GM23248 (cell line): ENCODE measurements at regions not wholly inside any gene's neighbourhood (a gene's known extent, or its start where the extent isn't known, plus 50 kb on each side); places are given as distances from the start of the nearest gene placed in this dataset.

Experiments used
- DNase-seq: peaks from one replicate; pipeline ENCODE4 v3.0.0-alpha.2; 2015
- H2AFZ ChIP-seq: fragments of 200-600 bp; sonication (generic); 2 replicates; pipeline ENCODE4 v1.6.1; 2016; ENCODE audit warnings: antibody characterized with exemption
- H3F3A ChIP-seq: fragments of 200-600 bp; sonication (generic); 2 replicates; pipeline ENCODE4 v1.6.1; 2016; ENCODE audit warnings: mild to moderate bottlenecking, antibody characterized with exemption, mixed run types; ENCODE audit not compliant: insufficient read depth
- H3K27ac ChIP-seq: fragments of 200-600 bp; sonication (generic); 2 replicates; pipeline ENCODE4 v1.5.1; 2016; ENCODE audit warnings: mild to moderate bottlenecking
- H3K27me3 ChIP-seq: fragments of 200-600 bp; sonication (generic); replicated peaks from 2 replicates; pipeline ENCODE4 v1.6.1; 2016; ENCODE audit warnings: mild to moderate bottlenecking; ENCODE audit not compliant: insufficient read depth
- H3K36me3 ChIP-seq: fragments of 200-600 bp; sonication (generic); 2 replicates; pipeline ENCODE4 v1.6.1; 2016; ENCODE audit warnings: low read depth, mild to moderate bottlenecking
- H3K4me1 ChIP-seq: fragments of 200-600 bp; sonication (generic); 2 replicates; pipeline ENCODE4 v1.6.1; 2016; ENCODE audit warnings: mild to moderate bottlenecking; ENCODE audit not compliant: insufficient read depth
- H3K4me2 ChIP-seq: fragments of 200-600 bp; sonication (generic); one replicate; pipeline ENCODE4 v1.6.1; 2016; ENCODE audit warnings: mild to moderate bottlenecking; ENCODE audit not compliant: unreplicated experiment
- H3K4me3 ChIP-seq: fragments of 200-600 bp; sonication (generic); 2 replicates; pipeline ENCODE4 v1.5.1; 2016; ENCODE audit warnings: mild to moderate bottlenecking
- H3K79me2 ChIP-seq: fragments of 200-600 bp; sonication (generic); 2 replicates; pipeline ENCODE4 v1.6.1; 2016; ENCODE audit warnings: mild to moderate bottlenecking; ENCODE audit not compliant: insufficient read depth
- H3K9ac ChIP-seq: fragments of 200-600 bp; sonication (generic); 2 replicates; pipeline ENCODE4 v1.6.1; 2016; ENCODE audit warnings: mild to moderate bottlenecking
- H3K9me2 ChIP-seq: fragments of 200-600 bp; sonication (generic); 2 replicates; pipeline ENCODE4 v1.6.1; 2016; ENCODE audit warnings: mixed run types, mild to moderate bottlenecking, moderate library complexity; ENCODE audit not compliant: insufficient read depth
- H3K9me3 ChIP-seq: fragments of 200-600 bp; sonication (generic); one replicate; pipeline ENCODE4 v1.6.1; 2017; ENCODE audit warnings: low read depth
- H4K20me1 ChIP-seq: fragments of 200-600 bp; sonication (generic); 2 replicates; pipeline ENCODE4 v1.6.0; 2016; ENCODE audit not compliant: insufficient read depth
- EZH2 ChIP-seq: fragments of 200-600 bp; sonication (generic); IDR thresholded peaks from 2 replicates; pipeline ENCODE4 v1.6.1; 2018; ENCODE audit warnings: antibody characterized with exemption, mild to moderate bottlenecking; ENCODE audit not compliant: insufficient read depth, poor library complexity, severe bottlenecking
- EZH2phosphoT487 ChIP-seq: fragments of 200-600 bp; sonication (generic); IDR thresholded peaks from 2 replicates; pipeline ENCODE4 v1.6.1; 2018; ENCODE audit warnings: antibody characterized with exemption, moderate library complexity, mild to moderate bottlenecking, low read depth; ENCODE audit not compliant: insufficient read depth
- WGBS, 2 experiments: methylation state at CpG; one replicate each; pipeline ENCODE4 v1.1.6; 2015 to 2017; ENCODE audit warnings: low lambda C conversion rate in 2 of 2, low coverage in 1 of 2; ENCODE audit errors: missing lambda C conversion rate in 2 of 2; 5-methylcytosine and 5-hydroxymethylcytosine counted together
- in situ Hi-C: fragments of 300-500 bp; cut with MboI; formaldehyde crosslinking; loops from 2 replicates; pipeline ENCODE4 v1.15.0; 2020

- no peak overlapping the region; the same call in 1 of the 2 replicates for H2AFZ ChIP-seq
- H3K4me2 ChIP-seq, result peak overlapping the region; percentile 58
- H3K27ac ChIP-seq, result peak overlapping the region; percentile 57
- peaks cover 23% of the 10 kb centered on the region for H3K4me1 ChIP-seq
- H3K9me3 ChIP-seq, result no peaks in the 10 kb centered on the region
- H3K9ac ChIP-seq, result no peak overlapping the region
- no peaks in the 10 kb centered on the region for H3K79me2 ChIP-seq
- TF ChIP-seq EZH2phosphoT487, result no peak
- no peak for TF ChIP-seq EZH2
- H3K4me3 ChIP-seq, result peak overlapping the region; percentile 41; the same call in 1 of the 2 replicates
- peak; percentile 31 for DNase-seq
- peaks cover 24% of the 10 kb centered on the region for H3F3A ChIP-seq
- no peaks in the 10 kb centered on the region for H4K20me1 ChIP-seq
- H3K36me3 ChIP-seq, result no peaks in the 10 kb centered on the region
- in situ Hi-C loops, result no loop called here
- 0 out of 2 replicates have a peak, but pooled peaks cover 3% of the 10 kb centered on the region for H3K9me2 ChIP-seq
- WGBS, 2 experiments, result 7 to 8% methylated on average over 1 of the region's 1 CpG
- no peaks in the 10 kb centered on the region for H3K27me3 ChIP-seq
Measured at GRCh38 chr3:162491952-162492351, 995.3 kb downstream of the OTOL1 start.

- 42 to 43% methylated on average over 4 of the region's 4 CpGs for WGBS, 2 experiments
- peak overlapping the region; percentile 57 for H3K27ac ChIP-seq
- no peaks in the 10 kb centered on the region for H3K36me3 ChIP-seq
- no peaks in the 10 kb centered on the region for H3K79me2 ChIP-seq
- H3K4me3 ChIP-seq, result peak overlapping the region; percentile 41
- no peaks in the 10 kb centered on the region for H3K27me3 ChIP-seq
- H4K20me1 ChIP-seq, result no peaks in the 10 kb centered on the region
- peak overlapping the region; percentile 58 for H3K4me2 ChIP-seq
- H3K9me3 ChIP-seq, result no peaks in the 10 kb centered on the region
- no peak overlapping the region for H3K9ac ChIP-seq
- H2AFZ ChIP-seq, result peak overlapping the region; percentile 44
- DNase-seq, result peak; percentile 79
- peaks cover 23% of the 10 kb centered on the region for H3K4me1 ChIP-seq
- peaks cover 24% of the 10 kb centered on the region for H3F3A ChIP-seq
- H3K9me2 ChIP-seq, result 0 out of 2 replicates have a peak, but pooled peaks cover 3% of the 10 kb centered on the region
- in situ Hi-C loops, result no loop called here
- TF ChIP-seq EZH2, result no peak
- TF ChIP-seq EZH2phosphoT487, result no peak
Measured at GRCh38 chr3:162492446-162493081, 996.0 kb downstream of the OTOL1 start.

GRCh38 chr3:162498626-162499025 lies 1002.0 kb downstream of the OTOL1 start:
- H3K36me3 ChIP-seq, result no peaks in the 10 kb centered on the region
- peaks cover 1% of the 10 kb centered on the region; the same call in 1 of the 2 replicates for H3K4me1 ChIP-seq
- H3K27ac ChIP-seq, result no peak overlapping the region
- DNase-seq, result no peak
- TF ChIP-seq EZH2phosphoT487 (no peak), EZH2 (no peak)
- H4K20me1 ChIP-seq, result no peaks in the 10 kb centered on the region
- no peak overlapping the region for H2AFZ ChIP-seq
- H3F3A ChIP-seq, result peaks cover 5% of the 10 kb centered on the region; the same call in 1 of the 2 replicates
- in situ Hi-C loops, result no loop called here
- no peaks in the 10 kb centered on the region for H3K27me3 ChIP-seq
- H3K4me3 ChIP-seq, result no peak overlapping the region
- WGBS, 2 experiments, result 14 to 20% methylated on average over 2 of the region's 2 CpGs
- H3K9me3 ChIP-seq, result no peaks in the 10 kb centered on the region
- H3K79me2 ChIP-seq, result no peaks in the 10 kb centered on the region
- H3K9me2 ChIP-seq, result 0 out of 2 replicates have a peak, but pooled peaks cover 3% of the 10 kb centered on the region
- no peak overlapping the region for H3K9ac ChIP-seq
- H3K4me2 ChIP-seq, result no peak overlapping the region

GRCh38 chr3:162507397-162507796 lies 1010.8 kb downstream of the OTOL1 start:
- no peak overlapping the region for H3K9ac ChIP-seq
- no peaks in the 10 kb centered on the region for H3K79me2 ChIP-seq
- no peak overlapping the region for H3K4me3 ChIP-seq
- no peaks in the 10 kb centered on the region for H3K9me2 ChIP-seq
- peak overlapping the region; percentile 43 for H2AFZ ChIP-seq
- H3K27ac ChIP-seq, result no peak overlapping the region
- H3K27me3 ChIP-seq, result no peaks in the 10 kb centered on the region
- peak; percentile 29 for DNase-seq
- H4K20me1 ChIP-seq, result no peaks in the 10 kb centered on the region
- no peaks in the 10 kb centered on the region for H3K36me3 ChIP-seq
- H3K4me1 ChIP-seq, result peaks cover 3% of the 10 kb centered on the region; the same call in 1 of the 2 replicates
- H3F3A ChIP-seq, result no peaks in the 10 kb centered on the region
- peak overlapping the region; percentile 7 for H3K4me2 ChIP-seq
- TF ChIP-seq EZH2, result no peak
- in situ Hi-C loops, result no loop called here
- WGBS, 2 experiments, result 85 to 91% methylated on average over 1 of the region's 1 CpG
- H3K9me3 ChIP-seq, result no peaks in the 10 kb centered on the region

GRCh38 chr3:162512488-162512887 lies 1015.9 kb downstream of the OTOL1 start:
- no peak overlapping the region for H3K27ac ChIP-seq
- WGBS, 2 experiments, result 66 to 69% methylated on average over 2 of the region's 2 CpGs

More at GRCh38 chr3:162512488-162512887, 1015.9 kb downstream of the OTOL1 start:
- no peak for DNase-seq
- H3K4me3 ChIP-seq, result no peak overlapping the region
- no peaks in the 10 kb centered on the region for H4K20me1 ChIP-seq
- no peaks in the 10 kb centered on the region for H3K36me3 ChIP-seq
- H3K9ac ChIP-seq, result no peak overlapping the region
- H3K27me3 ChIP-seq, result no peaks in the 10 kb centered on the region
- H3K9me2 ChIP-seq, result no peaks in the 10 kb centered on the region
- no peaks in the 10 kb centered on the region for H3K79me2 ChIP-seq
- peak overlapping the region; percentile 39 for H2AFZ ChIP-seq
- H3F3A ChIP-seq, result no peaks in the 10 kb centered on the region
- in situ Hi-C loops, result no loop called here
- H3K4me1 ChIP-seq, result peaks cover 2% of the 10 kb centered on the region; the same call in 1 of the 2 replicates
- TF ChIP-seq EZH2 (no peak), EZH2phosphoT487 (no peak)
- H3K9me3 ChIP-seq, result no peaks in the 10 kb centered on the region
- no peak overlapping the region for H3K4me2 ChIP-seq
